ENCODE measurements at regions not wholly inside any gene's neighbourhood (a gene's known extent, or its start where the extent isn't known, plus 50 kb on each side); places are given as distances from the start of the nearest gene placed in this dataset.

- Histone ChIP-seq H3K27me3 (ENCODE audit: control insufficient read depth, insufficient read depth, low read length) (no peaks in the 10 kb centered on the region), H3K36me3 (replicated peaks; ENCODE audit: control insufficient read depth, insufficient read depth, low read length) (no peaks in the 10 kb centered on the region), H3K4me3 (ENCODE audit: insufficient read depth, low read depth, low read length) (no peak overlapping the region)
- no peak for DNase-seq
Observed at GRCh38 chr10:76719006-76719405, 918.6 kb downstream of the KCNMA1 start.

- H3K36me3 ChIP-seq (replicated peaks; ENCODE audit: control insufficient read depth, insufficient read depth, low read length) = no peaks in the 10 kb centered on the region
- no peak overlapping the region for H3K4me3 ChIP-seq (ENCODE audit: insufficient read depth, low read depth, low read length)
- H3K27me3 ChIP-seq (ENCODE audit: control insufficient read depth, insufficient read depth, low read length) = no peaks in the 10 kb centered on the region
- DNase-seq = no peak
Observed at GRCh38 chr10:76717141-76717540, 920.5 kb downstream of the KCNMA1 start.

GRCh38 chr10:76711222-76711997 lies 926.2 kb downstream of the KCNMA1 start:
- no peaks in the 10 kb centered on the region for H3K27me3 ChIP-seq (ENCODE audit: control insufficient read depth, insufficient read depth, low read length)
- no peak for DNase-seq
- H3K4me3 ChIP-seq (ENCODE audit: insufficient read depth, low read depth, low read length) = no peak overlapping the region
- no peaks in the 10 kb centered on the region for H3K36me3 ChIP-seq (replicated peaks; ENCODE audit: control insufficient read depth, insufficient read depth, low read length)

- DNase-seq = no peak
- H3K4me3 ChIP-seq (ENCODE audit: insufficient read depth, low read depth, low read length) = no peak overlapping the region
- H3K27me3 ChIP-seq (ENCODE audit: control insufficient read depth, insufficient read depth, low read length) = no peaks in the 10 kb centered on the region
- no peaks in the 10 kb centered on the region for H3K36me3 ChIP-seq (replicated peaks; ENCODE audit: control insufficient read depth, insufficient read depth, low read length)
Observed at GRCh38 chr10:76700241-76700640, 937.4 kb downstream of the KCNMA1 start.

- Histone ChIP-seq H3K4me3 (ENCODE audit: insufficient read depth, low read depth, low read length) (no peak overlapping the region), H3K36me3 (replicated peaks; ENCODE audit: control insufficient read depth, insufficient read depth, low read length) (no peaks in the 10 kb centered on the region), H3K27me3 (ENCODE audit: control insufficient read depth, insufficient read depth, low read length) (no peaks in the 10 kb centered on the region)
- no peak for DNase-seq
Observed at GRCh38 chr10:76697923-76698322, 939.7 kb downstream of the KCNMA1 start.

GRCh38 chr10:76695069-76695468 lies 942.5 kb downstream of the KCNMA1 start:
- no peaks in the 10 kb centered on the region for H3K36me3 ChIP-seq (replicated peaks; ENCODE audit: control insufficient read depth, insufficient read depth, low read length)
- H3K27me3 ChIP-seq (ENCODE audit: control insufficient read depth, insufficient read depth, low read length) = no peaks in the 10 kb centered on the region
- no peak for DNase-seq

GRCh38 chr10:76686201-76686600 lies 951.4 kb downstream of the KCNMA1 start:
- Histone ChIP-seq H3K36me3 (replicated peaks; ENCODE audit: control insufficient read depth, insufficient read depth, low read length) (no peaks in the 10 kb centered on the region), H3K27me3 (ENCODE audit: control insufficient read depth, insufficient read depth, low read length) (no peaks in the 10 kb centered on the region), H3K4me3 (ENCODE audit: insufficient read depth, low read depth, low read length) (no peak overlapping the region)
- DNase-seq = no peak

More at GRCh38 chr10:76695069-76695468, 942.5 kb downstream of the KCNMA1 start:
- H3K4me3 ChIP-seq (ENCODE audit: insufficient read depth, low read depth, low read length) = no peak overlapping the region

- no peak overlapping the region for H3K4me3 ChIP-seq (ENCODE audit: insufficient read depth, low read depth, low read length)
Observed at GRCh38 chr10:76684968-76685367, 952.6 kb downstream of the KCNMA1 start.

GRCh38 chr10:76681153-76681552 lies 956.5 kb downstream of the KCNMA1 start:
- H3K27me3 ChIP-seq (ENCODE audit: control insufficient read depth, insufficient read depth, low read length) = no peaks in the 10 kb centered on the region
- no peak overlapping the region for H3K4me3 ChIP-seq (ENCODE audit: insufficient read depth, low read depth, low read length)
- no peak for DNase-seq
- H3K36me3 ChIP-seq (replicated peaks; ENCODE audit: control insufficient read depth, insufficient read depth, low read length) = no peaks in the 10 kb centered on the region

More at GRCh38 chr10:76684968-76685367, 952.6 kb downstream of the KCNMA1 start:
- DNase-seq = no peak
- Histone ChIP-seq H3K27me3 (ENCODE audit: control insufficient read depth, insufficient read depth, low read length) (no peaks in the 10 kb centered on the region), H3K36me3 (replicated peaks; ENCODE audit: control insufficient read depth, insufficient read depth, low read length) (no peaks in the 10 kb centered on the region)

GRCh38 chr10:76679030-76679429 lies 958.6 kb downstream of the KCNMA1 start:
- H3K27me3 ChIP-seq (ENCODE audit: control insufficient read depth, insufficient read depth, low read length) = no peaks in the 10 kb centered on the region
- no peaks in the 10 kb centered on the region for H3K36me3 ChIP-seq (replicated peaks; ENCODE audit: control insufficient read depth, insufficient read depth, low read length)
- H3K4me3 ChIP-seq (ENCODE audit: insufficient read depth, low read depth, low read length) = no peak overlapping the region
- no peak for DNase-seq

GRCh38 chr10:76675951-76676587 lies 961.5 kb downstream of the KCNMA1 start:
- H3K4me3 ChIP-seq (ENCODE audit: insufficient read depth, low read depth, low read length) = no peak overlapping the region
- DNase-seq = no peak
- H3K36me3 ChIP-seq (replicated peaks; ENCODE audit: control insufficient read depth, insufficient read depth, low read length) = no peaks in the 10 kb centered on the region
- no peaks in the 10 kb centered on the region for H3K27me3 ChIP-seq (ENCODE audit: control insufficient read depth, insufficient read depth, low read length)

- no peak for DNase-seq
- no peaks in the 10 kb centered on the region for H3K27me3 ChIP-seq (ENCODE audit: control insufficient read depth, insufficient read depth, low read length)
Observed at GRCh38 chr10:76675561-76675950, 962.1 kb downstream of the KCNMA1 start.

GRCh38 chr10:76667408-76668370 lies 969.9 kb downstream of the KCNMA1 start:
- Histone ChIP-seq H3K36me3 (replicated peaks; ENCODE audit: control insufficient read depth, insufficient read depth, low read length) (no peaks in the 10 kb centered on the region), H3K27me3 (ENCODE audit: control insufficient read depth, insufficient read depth, low read length) (no peaks in the 10 kb centered on the region), H3K4me3 (ENCODE audit: insufficient read depth, low read depth, low read length) (no peak overlapping the region)
- DNase-seq = no peak

More at GRCh38 chr10:76675561-76675950, 962.1 kb downstream of the KCNMA1 start:
- H3K36me3 ChIP-seq (replicated peaks; ENCODE audit: control insufficient read depth, insufficient read depth, low read length) = no peaks in the 10 kb centered on the region
- no peak overlapping the region for H3K4me3 ChIP-seq (ENCODE audit: insufficient read depth, low read depth, low read length)

- no peaks in the 10 kb centered on the region for H3K36me3 ChIP-seq (replicated peaks; ENCODE audit: control insufficient read depth, insufficient read depth, low read length)
- H3K27me3 ChIP-seq (ENCODE audit: control insufficient read depth, insufficient read depth, low read length) = no peaks in the 10 kb centered on the region
- DNase-seq = no peak
- no peak overlapping the region for H3K4me3 ChIP-seq (ENCODE audit: insufficient read depth, low read depth, low read length)
Observed at GRCh38 chr10:76666891-76667290, 970.7 kb downstream of the KCNMA1 start.

Measured in H7 (cell line).